GM19023 (cell line): ENCODE measurements at regions not wholly inside any gene's neighbourhood (a gene's known extent, or its start where the extent isn't known, plus 50 kb on each side); places are given as distances from the start of the nearest gene placed in this dataset.

Source experiments
- ATAC-seq: cut with Tn5 transposase; IDR thresholded peaks from one replicate; pipeline ENCODE4 v1.9.1; 2021; ENCODE audit warnings: mild to moderate bottlenecking, moderate library complexity; ENCODE audit not compliant: unreplicated experiment

DNA sequence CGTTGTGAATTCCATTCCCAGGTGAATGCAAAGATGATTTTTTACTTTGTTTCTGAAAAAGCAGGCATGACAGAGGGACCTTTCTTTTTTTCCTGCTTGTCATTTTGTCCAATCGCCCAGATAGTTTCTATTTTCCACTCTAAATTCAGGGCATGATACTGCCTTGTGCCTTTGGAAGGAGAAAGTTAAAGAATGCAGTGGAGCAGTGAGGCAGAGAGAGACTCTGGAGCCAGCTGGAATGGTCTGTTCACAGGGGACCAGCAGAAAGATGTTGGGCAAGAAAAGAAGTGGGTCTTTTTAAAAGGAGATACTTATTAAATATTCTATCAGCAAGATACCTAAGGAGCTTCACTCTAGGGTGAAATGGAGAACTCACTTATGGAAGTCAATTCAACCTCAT lies 532.3 kb downstream of the BRINP1 start:
- ATAC-seq, result no peak

DNA sequence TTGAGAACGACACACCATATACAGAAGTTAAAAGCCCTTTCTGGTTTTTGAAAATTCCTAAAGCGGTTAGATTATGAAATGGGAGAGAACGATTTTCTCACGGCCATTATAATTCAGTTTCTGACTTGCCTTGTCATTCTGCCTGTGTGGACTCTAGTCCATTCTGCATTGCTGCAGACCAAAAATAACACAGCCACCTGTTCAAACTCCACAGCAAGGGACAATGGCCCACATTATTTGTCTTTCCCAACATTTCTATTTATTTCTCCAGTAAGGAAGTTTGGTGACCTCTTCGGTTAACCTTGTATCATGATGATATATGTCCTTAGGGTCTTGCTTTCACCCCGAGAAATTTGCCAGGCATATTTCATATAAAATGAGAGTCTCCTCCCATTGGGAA lies 497.7 kb downstream of the BRINP1 start:
- no peak for ATAC-seq

DNA sequence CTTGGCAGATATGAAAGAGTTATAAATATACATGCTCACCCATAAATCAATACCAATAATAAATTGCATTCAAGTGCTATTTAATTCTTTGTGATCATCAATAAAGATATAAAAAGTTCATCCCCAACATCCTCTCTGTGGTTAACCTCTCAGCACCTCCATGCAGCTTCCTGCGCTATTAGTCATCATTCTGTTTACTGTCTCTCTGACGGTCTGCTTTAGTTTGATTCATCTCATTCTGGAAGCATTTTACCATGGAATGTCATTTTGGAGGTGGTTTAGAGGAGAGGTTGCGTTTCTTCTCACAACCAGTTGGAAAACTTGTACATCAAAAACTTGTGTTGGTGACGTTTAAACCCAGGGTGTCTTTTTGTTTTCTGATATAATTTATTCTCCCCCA lies 486.6 kb downstream of the BRINP1 start:
- ATAC-seq, result no peak

DNA sequence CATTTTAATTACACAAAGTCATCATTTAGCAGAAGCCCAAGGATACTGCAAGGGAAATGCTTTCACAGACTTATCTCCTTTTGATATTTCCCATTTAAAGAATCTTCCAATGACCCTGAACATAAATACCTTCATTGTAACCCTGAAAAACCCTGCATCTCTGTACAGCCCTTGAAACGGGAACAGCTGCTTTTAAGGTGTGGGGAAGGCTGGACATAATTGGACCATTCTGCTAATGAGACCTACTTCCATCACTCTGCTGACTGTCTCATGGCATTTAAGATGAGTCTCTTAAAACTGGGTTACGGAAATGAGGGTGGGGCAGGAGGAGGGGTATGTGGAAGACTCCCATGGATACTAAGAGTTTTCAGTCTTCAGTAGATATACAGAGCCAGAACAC lies 485.8 kb downstream of the BRINP1 start:
- ATAC-seq, result no peak

DNA sequence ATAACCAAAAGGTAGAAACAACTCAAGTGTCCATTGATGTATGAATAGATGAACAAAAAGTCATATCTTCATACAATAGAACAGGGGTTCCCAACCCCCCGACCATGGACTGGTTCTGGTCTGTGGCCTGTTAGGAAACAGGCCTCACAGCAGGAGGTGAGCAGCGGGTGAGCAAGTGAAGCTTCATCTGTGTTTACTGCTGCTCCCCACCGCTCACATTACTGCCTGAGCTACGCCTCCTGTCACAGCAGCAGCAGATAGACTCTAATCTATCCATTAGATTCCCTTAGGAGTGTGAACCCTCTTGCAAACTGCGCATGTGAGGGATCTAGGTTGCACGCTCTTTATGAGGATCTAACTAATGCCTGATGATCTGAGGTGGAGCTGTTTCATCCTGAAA lies 478.0 kb downstream of the BRINP1 start:
- no peak for ATAC-seq

DNA sequence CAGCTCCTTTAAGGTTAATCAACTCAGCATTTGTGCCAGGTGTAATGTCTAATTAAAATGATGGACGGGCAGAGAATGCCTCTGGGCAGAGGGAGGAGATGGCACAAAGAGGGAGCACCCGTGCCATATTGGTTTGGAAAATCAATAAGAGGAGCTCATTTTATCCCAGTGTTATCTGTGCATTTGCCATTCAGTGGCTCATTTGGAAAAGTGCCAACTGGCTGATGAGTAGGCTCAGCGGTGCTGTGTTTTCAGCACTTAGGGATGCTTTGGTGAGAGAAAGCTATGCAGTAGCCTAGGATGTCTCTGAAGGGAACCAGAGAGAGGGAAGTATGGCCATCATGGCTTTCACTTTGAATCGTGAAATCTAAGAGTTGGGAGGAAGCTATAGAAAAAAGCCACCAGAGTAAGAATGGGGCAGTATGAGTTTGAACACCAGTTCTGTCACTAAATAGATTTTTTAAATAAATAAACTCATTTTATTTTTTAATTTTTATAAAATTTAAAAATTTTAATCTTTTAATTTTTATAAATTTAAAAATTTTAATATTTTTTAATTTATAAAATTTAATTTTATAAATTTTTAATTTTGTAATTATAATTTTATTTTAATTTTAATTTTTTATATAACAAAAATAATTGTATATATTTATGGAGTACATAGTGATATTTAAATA lies 472.8 kb downstream of the BRINP1 start:
- ATAC-seq, result no peak

DNA sequence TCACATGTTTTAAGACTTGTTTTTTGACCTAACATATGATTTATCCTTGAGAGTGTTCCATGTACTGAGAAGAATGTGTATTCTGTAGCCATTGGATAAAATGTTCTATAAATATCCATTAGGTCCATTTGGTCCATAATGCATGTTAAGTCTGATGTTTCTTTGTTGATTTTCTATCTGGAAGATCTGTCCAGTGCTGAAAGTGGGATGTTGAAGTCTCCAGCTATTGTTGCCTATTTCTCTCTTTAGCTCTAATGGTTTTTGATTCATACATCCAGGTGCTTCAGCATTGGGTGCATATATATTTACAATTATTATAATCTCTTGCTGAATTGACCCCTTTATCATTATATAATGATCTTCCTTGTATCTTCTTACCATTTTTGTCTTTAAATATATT lies 451.1 kb downstream of the BRINP1 start:
- ATAC-seq, result no peak

DNA sequence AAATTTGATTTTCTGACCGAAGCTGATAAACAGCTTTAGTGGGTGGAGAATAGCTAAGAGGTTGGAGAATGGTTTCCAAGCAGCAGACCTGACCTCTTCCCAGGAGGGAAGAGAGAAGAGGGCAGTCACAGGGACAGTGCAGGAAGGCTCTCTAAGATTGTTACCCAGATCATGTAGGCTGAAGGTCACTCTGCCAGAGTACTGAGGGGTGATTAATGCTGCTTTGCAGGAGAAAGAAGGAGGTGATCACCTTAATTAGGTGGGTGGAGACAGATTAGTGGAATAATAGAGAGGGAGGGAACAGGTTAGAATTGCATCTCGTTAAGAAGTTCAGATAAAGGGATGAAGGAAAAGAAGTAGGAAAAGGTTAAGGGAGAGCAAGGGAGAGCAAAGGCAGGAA lies 440.5 kb downstream of the BRINP1 start:
- ATAC-seq, result no peak

DNA sequence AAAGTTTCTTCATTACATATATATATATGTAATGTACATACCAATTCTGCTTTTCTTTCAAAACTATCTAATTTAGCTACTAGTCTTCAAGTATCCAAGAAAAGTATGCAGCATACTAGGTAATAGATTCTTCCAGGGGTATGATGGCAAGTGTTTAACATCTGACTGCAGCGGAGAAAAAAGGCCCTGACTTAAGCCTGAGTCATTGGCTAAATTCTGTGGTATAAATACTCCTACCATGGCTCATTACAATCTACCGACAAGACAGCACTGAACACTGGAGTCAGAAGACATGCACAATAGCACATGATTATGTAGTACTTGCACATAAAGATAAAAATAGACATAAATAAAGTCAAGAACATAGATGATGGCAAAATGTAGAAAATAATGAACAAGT lies 439.9 kb downstream of the BRINP1 start:
- no peak for ATAC-seq

DNA sequence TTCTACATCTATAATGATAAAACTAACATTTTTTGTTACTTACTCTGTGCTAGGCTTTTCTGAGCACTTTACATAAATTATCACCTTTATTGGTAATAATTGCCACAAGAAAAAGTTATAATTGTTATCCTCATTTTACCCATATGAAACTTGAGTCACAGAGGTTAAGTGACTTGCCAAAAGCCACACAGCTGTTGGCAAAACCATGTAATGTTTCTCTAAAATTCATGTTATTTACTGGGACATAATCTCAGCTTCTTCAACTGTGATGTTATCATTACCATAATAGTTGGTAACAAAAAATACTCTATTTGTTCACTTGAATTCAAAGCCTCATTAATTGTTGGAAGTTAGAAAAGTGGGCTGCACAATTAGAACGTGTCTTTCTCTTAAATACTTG lies 437.3 kb downstream of the BRINP1 start:
- ATAC-seq, result no peak

DNA sequence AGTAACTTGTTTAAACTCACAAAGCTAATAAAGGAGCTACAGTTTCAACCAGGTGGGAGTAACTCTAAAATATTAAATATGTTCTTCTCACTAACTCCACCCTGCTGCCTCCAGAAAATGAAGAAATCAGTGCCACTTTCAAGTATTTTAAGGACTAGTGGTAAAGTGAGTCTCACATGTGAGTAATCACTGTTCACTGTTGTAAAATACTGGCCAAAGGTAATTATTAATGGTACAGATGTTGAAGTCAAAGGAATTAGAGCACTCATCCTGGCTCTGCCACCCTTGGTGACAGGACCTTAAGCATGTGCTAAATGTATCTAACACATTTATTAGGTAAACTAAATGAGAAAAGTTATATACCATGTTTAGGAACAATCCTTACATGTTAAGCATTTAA lies 430.7 kb downstream of the BRINP1 start:
- no peak for ATAC-seq

DNA sequence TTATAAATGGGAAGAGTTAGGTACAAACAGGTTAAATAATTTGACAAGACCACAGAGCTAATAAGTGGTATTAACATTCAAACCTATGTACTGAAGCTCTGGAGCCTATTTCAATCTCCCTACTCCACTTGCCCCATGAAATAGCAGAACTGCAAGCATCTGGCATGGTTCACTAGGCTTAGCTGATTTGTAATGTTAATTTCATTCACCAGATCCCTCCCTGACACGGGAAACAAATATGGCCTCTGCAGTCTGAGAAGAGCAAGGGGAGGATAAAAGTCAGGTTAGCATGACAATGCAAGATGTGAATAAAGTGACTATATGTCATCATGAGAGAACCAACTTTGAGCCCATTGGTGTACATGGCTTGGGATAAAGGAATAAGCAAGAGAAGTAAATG lies 428.8 kb downstream of the BRINP1 start:
- no peak for ATAC-seq

DNA sequence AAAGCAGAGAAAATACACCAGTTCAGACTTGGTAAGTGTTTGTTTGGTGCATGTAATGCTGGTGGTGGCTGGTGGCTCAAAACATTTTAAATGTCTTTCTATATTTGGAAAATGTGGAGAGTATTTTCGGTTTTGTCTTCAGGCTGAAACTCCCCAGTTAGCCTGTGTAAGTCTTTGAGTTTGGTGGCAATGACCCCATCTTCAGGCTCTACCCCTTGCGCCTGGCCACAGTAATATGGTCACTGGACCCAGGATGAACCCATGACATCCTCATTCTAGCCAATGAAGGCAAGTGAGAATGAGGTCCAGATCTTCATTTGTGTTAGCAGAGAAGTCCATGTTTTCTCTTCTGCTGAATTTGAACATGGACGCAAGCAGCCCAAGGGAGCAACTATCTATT lies 422.6 kb downstream of the BRINP1 start:
- no peak for ATAC-seq

DNA sequence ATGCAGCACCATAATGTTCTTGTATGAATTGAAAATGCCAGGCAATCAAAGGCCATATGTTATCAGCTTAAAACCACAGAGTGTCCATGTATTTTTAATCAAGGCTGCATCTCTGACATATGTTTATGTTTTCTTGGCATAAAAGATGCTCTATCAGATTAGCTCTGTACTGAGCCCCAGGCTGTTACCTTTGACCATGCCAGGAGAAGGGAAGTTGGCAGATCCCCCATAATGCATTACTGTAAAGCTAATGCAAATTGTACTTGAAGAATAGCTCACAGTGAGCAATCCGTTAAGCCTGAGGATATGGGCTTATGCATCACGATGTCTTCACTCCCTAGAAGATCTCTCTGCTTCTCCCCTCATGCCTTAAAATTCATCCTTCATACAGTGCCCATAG lies 414.4 kb downstream of the BRINP1 start:
- no peak for ATAC-seq

DNA sequence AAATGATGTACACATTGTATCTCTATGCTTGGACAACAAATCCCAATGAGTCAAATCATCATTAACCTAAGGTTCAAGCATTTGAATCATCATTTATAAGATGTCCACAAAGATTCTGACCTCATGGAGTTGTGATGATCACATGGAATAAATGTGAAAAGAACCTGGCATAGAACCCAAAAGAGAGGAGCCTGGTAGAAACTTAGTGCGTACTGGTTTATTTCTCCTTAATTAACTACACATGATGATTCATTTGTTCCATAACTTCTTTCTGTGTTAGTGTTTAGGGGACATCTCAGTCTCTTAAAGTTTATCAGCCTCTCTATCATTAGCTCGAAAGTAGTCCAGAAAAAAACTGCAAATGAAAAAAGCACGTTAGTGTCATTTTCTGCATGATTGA lies 411.6 kb downstream of the BRINP1 start:
- no peak for ATAC-seq

DNA sequence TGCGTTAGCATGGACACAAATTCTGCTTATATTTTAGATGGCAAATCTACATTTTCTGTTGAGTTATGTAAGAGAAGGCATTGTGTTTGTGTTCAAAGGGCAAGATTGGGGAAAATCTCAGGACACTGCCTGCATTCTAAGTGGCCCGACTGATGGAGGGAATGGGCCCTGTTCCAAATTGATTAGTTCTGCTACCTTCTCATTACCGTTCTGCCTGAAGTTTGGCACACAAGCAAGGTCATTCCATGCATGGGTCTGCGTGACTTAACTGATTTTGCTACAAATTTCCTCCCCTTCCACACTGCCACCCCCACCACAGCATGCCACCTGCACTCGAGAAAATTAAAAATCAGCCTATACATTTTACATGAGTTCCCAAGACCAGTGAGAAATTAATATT lies 409.9 kb downstream of the BRINP1 start:
- no peak for ATAC-seq

DNA sequence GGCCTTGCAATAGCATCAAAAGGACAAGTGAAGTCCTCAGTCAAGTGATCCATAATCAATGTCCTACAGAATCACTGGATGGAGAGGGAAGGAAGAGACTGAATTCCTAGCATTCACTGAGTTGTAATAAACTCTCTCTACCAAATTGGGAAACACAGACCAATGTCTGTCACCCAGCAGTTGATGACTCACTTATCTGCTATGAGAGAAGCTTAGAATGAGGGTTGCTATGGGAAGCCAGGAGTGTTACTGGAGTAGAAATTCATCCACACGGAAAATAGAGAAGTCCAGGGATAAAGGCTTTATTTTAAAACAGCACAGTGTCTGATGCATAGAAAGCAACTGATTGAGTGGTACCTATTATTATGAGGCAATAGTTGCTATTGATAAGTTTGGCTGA lies 407.4 kb downstream of the BRINP1 start:
- no peak for ATAC-seq

DNA sequence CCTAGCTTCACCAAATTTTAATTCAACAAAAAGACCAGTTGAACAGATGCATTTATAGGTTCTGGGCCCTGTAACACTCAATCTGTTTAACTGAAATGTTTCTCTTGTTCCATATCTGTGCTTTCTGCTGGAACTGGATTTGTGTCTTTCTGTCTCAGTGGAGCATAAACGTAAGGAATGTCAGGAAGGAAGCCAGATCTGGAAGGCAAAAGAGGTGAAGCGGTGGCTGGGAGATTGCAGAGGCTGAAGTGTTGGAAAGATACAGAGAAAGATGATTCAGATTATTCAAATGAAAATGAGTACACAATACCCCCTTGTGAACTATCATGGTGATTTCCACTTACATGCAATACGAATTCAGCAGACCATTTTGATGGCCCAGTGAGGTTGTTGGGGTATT lies 406.8 kb downstream of the BRINP1 start:
- no peak for ATAC-seq

DNA sequence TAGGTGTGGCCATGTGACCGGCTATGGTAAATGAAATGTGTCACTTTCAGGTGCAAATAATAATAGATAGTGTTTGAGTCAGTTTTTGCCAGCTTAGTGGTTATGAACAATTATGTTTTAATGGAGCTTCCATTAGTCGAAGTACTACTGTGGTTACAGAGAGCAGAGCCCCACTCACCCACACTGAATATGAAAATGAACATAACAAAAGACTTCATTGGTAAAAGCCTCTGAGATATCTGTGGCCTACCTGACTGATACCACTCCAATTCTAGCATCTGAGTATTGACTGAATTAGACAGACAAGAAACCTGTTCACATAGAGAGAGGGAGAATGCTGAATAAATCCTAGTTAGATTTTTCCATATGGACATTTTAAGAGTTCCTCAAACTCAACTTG lies 405.6 kb downstream of the BRINP1 start:
- ATAC-seq, result no peak

DNA sequence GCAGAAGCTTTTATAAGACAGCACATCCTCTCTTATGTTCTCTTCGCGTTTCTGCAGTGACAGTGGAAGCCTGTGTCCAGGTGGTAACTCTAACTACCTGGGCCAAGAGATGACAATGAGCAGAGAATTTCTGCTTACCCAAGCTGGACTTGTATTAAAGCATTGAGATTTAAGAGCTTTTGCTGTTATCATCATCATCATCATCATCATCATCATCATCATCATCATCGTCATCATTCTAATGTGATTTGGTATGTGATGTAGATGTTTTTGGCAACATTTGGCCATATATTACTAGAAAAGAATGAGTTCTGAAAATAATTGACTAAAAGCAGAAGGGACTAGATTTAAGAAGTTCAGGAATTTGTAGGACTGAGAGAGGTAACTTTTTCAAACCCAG lies 401.3 kb downstream of the BRINP1 start:
- ATAC-seq, result no peak

DNA sequence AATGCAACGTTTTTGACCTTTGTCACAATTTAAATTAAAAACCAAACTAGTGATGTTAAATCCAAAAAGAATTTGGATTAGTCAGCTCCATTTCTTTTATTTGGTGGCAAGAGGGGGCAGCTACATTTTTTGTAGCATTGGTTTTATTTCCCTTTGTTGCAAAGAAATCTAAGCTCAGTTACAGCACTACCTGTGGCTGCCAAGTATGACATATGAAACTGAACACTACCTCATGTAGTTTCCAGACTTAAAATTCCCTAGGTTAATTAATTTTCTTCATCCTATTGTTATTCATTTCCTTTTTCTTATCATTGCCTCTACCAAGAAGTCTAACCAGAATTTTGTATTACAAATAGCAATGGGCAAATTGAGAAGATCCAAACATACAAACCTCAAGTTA lies 393.5 kb downstream of the BRINP1 start:
- ATAC-seq, result no peak

DNA sequence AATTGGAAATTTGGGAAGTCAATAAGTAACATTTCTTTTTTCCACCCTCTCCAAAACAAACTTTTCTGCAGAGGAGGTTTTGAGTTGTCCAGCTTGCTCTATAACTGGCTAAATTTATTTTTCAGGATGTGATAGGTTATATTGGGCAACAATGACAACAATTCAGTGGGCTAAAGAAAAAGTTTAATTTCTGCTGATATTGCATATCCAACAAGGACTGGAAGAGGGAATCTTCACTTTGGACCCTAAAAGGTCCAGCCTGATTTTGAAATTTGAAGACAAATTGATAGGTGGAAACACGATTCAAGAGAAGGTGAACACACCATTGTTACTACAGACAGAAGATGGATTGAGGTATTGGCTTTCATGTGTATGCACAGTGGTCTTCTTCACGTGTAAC lies 393.1 kb downstream of the BRINP1 start:
- no peak for ATAC-seq

DNA sequence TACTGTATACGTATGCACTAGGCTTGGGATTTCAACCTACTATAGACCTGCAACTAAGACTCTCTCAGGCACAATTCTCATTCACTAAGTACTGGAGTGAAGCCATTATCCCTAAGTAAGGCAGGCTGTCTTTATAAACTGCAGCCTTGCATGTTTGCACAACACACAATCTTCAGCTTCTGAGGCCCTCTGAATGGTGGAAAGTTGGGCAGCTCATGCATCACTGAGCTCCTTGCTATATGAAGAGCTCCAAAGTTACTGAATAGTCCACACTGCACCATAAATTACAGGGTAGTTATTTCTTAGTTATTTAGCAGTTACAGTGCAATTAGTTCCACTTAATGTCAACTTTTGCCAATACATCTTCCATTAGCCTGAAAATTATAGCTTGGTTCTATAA lies 384.6 kb downstream of the BRINP1 start:
- ATAC-seq, result no peak

DNA sequence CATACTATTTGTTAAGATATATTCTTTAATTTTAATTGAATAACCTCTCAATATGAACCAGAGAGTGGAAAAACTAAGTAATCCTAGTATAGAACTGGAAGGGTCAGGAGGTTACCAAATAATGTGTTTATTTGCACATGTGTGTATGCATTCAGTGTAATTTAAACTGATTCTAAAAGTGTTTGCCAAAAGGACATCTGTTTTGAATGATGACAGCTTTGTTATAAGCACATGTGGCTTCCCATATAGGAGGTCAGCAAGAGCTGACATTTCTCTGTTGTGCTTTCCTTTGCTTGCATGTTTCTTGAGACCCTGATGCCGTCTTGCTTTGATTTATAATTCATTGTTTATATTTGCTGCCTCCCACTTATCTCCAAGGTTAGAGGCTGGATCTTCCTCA lies 383.4 kb downstream of the BRINP1 start:
- ATAC-seq, result no peak
